GDM1 (cell line): ENCODE measurements at regions not wholly inside any gene's neighbourhood (a gene's known extent, or its start where the extent isn't known, plus 50 kb on each side); places are given as distances from the start of the nearest gene placed in this dataset.

Experiments
- DNase-seq: peaks from one replicate; lab custom pipeline; 2025; lab: John Stamatoyannopoulos, UW

DNA sequence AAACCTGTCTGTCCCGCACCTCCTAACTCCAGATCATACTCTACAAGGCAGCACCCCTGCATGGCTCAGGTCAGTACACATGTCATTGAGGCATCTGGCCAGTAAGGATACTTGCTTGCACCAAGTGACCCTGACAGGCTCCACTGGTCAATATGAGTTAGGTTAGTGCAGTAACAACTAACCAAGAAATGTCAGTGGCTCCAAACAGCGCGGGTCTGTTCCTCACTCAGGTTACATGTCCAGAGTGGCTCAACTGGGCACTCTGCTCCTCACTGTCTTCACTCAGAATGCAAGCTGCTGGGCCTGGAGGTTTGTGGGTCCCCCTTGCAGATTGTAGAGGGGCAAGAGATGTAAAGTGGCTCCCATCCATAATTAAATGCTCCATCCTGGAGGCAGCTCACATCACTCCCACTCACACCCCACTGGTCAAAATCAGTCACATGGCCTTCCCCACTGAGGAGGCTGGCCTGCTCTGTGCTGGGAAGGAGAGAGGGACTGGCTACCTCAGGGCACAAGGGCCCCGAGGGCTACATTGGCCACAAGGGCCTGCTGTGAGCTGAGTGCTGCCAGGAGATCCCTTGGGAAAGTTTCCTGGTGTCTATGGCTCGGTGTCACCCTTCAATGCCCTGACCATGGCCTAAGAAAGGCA is 109.1 kb upstream of the GDF10 start:
- DNase-seq, result no peak

DNA sequence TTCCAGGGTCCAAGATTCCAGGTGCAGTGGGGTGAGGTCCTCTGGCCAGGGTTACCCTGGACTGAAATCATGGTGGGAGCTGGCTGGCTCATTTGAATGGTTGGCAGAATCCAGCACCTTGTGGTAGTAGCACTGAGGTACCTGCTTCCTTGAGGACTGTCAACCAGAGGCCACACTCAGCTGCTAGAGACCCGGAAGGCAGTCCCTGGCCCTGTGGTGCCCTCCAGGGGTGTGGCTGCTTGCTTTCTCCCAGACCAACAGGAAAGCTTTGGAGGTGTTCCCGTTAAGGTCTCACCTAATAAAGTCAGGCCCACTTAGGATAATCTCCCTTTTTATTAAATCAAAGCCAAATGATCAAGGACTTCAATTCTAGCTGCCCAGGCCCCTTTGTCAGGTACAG is 107.7 kb upstream of the GDF10 start:
- DNase-seq, result no peak

DNA sequence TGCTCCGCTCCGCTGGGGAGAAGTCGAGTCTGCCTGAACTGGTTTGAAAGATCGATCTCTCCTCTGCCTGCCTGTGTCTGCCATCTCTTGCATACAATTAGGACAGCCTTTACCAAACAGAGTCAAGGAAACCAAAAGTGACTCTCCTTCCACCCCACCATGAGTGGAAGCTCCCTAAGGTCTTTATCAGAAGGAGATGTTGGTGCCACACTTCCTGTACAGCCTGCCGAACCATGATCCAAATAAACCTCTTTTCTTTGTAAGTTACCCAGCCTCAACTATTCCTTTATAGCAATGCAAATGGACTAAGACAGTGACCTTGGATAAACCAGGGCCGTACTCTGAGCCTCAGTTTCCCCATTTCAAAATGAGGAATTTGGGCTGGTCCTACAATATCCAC is 106.3 kb upstream of the GDF10 start:
- DNase-seq, result no peak

GRCh38 chr10:47195274-47195885 is 104.6 kb upstream of the GDF10 start:
- no peak for DNase-seq

- DNase-seq, result no peak
Observed at GRCh38 chr10:47196691-47197090, 103.3 kb upstream of the GDF10 start.

GRCh38 chr10:47198221-47198620 is 101.8 kb upstream of the GDF10 start:
- no peak for DNase-seq

- DNase-seq, result no peak
Observed at GRCh38 chr10:47205192-47205591, 94.8 kb upstream of the GDF10 start.

DNA sequence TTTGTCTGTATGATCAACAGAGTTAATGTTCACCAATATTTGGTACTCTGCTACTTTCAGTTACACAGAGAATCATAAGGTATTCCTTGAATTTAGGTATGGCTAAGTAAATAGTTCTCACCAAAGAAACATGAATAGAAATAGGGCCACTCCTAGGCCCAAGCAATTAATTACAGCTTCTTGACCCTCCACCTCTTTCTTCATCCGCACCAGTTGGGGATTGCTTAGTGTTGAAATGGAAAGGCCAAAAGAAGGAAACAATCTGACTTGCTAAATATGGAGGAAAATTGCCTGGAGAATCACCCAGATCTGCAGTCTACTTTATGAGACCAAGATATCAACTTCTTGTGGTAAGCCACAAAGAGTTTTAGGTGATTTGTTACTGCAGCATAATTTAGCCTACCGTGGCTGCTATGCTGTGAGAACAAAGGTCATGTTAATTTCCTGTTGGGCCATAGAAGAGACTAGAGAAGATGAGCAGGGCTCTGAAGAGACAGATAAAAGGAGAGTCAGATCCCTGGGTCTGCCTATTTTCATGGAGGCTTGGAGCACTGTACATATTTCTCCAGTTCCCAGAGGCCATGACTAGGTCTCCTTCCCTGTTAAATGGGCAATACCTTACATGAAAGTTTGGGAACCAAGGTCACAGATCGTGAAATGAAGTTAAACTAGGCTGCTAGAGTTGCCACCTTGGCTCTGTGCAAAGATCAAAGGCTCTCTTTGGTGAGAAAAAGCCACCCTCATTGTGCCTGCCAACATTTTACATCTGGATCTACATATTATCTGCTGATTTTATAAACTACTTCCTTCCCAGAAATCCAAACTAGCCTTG is 93.3 kb upstream of the GDF10 start:
- no peak for DNase-seq

- no peak for DNase-seq
Observed at GRCh38 chr10:47207281-47207615, 92.7 kb upstream of the GDF10 start.

DNA sequence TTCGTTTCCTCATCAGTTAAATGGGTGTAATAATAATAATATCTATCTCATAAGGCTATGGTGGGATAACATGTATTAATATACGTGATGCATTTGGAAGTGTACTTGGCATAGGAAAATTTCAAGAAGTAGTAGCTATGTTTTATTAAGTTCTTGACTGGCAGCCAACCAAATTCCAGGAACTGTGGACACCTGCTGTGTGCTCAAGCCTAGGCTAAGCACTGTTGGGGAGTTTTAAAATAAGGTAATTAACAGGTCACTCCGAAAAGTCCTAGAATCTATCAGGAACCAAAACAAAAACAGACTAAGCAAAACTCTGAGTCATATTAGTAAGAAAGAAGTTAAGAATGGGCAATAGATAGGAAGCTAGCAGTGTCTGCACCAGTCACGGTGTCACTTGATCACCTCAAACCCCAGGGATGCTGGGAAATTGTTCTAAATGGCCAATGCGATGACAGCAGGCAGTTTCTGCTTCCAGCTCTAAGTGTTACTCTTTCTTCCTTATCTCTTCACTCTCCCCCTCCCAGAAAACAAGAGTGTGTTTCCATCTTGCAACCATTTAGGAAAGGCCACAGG is 92.0 kb upstream of the GDF10 start:
- DNase-seq, result no peak

DNA sequence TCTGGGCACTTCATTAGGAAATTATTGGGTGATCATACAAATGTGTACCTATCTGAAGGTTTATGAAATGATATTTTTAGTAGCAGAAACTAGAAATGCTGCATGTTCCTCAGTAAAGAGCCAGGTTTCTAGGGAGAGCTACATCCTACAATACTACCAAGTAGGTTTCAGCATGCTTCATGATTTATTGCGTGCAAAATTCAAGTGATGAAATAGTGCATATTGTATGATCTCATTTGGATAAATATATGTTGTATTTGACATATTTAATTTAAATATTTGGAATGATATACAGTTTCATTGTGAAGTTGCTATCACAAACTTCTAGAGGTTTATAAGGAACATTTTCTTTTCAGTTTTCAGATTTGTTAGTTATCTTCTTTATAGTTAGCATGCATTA is 90.5 kb upstream of the GDF10 start:
- no peak for DNase-seq

- DNase-seq, result no peak
Observed at GRCh38 chr10:47214520-47214919, 85.5 kb upstream of the GDF10 start.

DNA sequence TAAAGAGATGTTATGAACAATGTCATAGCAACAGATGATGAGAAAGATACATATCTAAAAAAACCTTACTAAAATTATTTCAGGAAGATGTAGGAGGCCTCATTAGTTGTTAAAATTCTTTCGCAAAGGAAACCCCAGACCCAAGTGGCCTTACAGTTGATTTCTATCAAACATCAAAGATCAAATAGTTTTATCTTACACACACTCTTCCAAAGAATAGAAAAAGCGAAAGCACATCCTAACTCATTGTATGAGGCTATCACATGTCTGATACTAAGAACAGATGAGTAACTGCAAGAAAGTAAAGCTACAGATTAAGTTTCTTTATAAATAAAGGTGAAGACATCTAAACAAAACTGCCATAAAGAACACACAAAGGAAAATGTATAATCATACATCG is 82.9 kb upstream of the GDF10 start:
- no peak for DNase-seq

- DNase-seq, result no peak
Observed at GRCh38 chr10:47218803-47219202, 81.2 kb upstream of the GDF10 start.

- no peak for DNase-seq
Observed at GRCh38 chr10:47222461-47222860, 77.5 kb upstream of the GDF10 start.

- DNase-seq, result no peak
Observed at GRCh38 chr10:47223236-47223635, 76.8 kb upstream of the GDF10 start.

DNA sequence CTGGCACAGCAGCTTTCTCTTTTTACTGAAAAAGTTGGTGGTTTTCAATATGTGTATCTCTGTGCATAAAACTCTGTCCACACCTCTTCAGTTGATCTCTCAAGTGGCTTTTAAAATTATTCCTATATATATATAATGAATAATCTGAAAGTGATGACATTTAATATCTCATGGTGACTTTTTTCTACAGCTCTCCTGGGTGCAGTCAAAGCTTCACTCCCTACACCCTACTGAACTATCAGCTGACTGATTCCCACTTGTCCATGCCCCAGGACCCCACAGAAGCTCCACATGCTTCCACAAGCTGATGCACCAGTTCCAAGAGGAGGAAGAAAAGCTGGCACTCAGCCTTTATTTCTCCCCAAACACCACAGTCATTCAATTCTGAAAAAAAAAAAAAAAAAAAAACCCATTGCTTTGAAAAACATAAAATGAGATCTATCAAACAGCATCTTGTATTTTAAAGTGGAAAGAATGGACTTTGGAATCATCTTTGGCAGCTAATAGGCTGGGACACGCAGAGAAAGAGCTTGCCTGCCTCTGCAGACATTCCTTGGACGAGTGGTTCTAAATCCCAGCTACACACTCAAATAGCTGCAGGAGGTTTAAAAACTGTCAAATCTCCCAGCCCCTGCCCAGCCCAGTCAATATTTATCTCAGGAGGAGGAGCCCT is 75.3 kb upstream of the GDF10 start:
- no peak for DNase-seq

GRCh38 chr10:47225219-47225927 is 74.6 kb upstream of the GDF10 start:
- DNase-seq, result no peak

DNA sequence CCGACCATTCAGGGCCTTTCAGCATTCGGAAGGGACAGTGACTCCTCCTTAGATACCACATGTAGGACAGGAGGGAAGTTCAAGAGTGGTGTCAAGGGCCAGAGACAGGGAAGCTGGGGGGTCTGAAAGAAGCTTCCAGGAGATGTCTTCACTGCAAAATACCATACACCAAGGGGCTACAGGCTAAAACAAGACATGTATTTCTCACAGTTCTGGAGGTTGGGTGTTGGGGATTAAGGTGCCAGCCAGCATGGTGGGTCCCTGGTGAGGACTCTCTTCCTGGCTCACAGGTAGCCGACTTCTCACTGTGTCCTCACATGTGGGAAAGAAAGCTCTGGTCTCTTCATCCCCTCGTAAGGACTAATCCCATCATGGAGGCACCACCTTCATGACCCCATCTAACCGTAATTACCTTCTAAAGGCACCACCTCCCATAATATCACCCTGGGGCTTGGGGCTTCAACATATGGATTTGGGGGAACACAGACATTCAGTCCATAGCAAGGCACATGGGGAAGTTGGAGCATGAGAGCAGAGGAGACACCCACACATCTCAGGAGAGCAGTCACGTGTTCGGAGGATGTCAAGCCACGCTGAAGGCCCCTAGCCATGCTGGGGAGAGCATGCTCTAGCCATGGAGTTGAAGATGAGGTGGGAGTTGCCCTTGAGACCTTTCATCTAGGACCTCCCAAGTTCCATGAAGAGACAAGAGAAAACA is 73.9 kb upstream of the GDF10 start:
- no peak for DNase-seq

- no peak for DNase-seq
Observed at GRCh38 chr10:47230482-47230881, 69.5 kb upstream of the GDF10 start.

DNA sequence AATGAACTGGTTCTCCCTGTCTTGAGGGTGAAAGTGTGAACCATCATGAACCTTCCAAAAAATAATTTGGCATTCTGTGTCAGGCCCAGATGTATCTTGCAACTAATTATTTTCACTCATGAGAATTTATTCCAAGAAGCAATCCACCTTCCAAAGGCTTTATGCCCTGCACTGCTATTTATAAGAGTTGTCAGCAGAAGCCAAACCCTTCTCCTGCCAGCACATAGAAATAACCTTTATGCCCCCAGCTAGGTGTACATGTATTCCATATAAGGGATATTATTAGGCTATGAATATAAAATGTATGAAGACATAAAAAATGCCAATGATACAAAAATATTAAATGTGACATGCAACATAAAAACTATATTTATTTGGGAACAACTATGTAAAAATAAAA is 69.0 kb upstream of the GDF10 start:
- no peak for DNase-seq
